ENCODE measurements at regions not wholly inside any gene's neighbourhood (a gene's known extent, or its start where the extent isn't known, plus 50 kb on each side); places are given as distances from the start of the nearest gene placed in this dataset.

GRCh38 chr5:68818870-68819269, 274.9 kb upstream of the SLC30A5 start:
- TF ChIP-seq CTCF (IDR thresholded peaks at IDR 0.05) (no peak), EZH2 (IDR thresholded peaks at IDR 0.05) (no peak)

Data from neural progenitor cell (in vitro differentiated cells).